ENCODE measurements at regions not wholly inside any gene's neighbourhood (a gene's known extent, or its start where the extent isn't known, plus 50 kb on each side); places are given as distances from the start of the nearest gene placed in this dataset.
A peak's percentile ranks its signal among the peaks of the same experiment; 100 is the strongest.
"Not testable (repeated sequence)": the region's sequence is repeated elsewhere in the genome, so short reads cannot be mapped to it uniquely, and the experiment has no call there.

- DNase-seq: no peak
- intact Hi-C loops (cut with DNase I): no loop called here
Measured at GRCh38 chr5:19098434-19098833, 889.6 kb downstream of the CDH18 start.

- DNase-seq: no peak
- intact Hi-C loops (cut with DNase I): no loop called here
Measured at GRCh38 chr5:19099195-19099594, 888.8 kb downstream of the CDH18 start.

GRCh38 chr5:19104948-19105347, 883.1 kb downstream of the CDH18 start:
- intact Hi-C loops (cut with DNase I): no loop called here
- no peak for DNase-seq

GRCh38 chr5:19122923-19123322, 865.1 kb downstream of the CDH18 start:
- intact Hi-C loops (cut with DNase I): no loop called here
- no peak for DNase-seq

GRCh38 chr5:19125956-19126713, 861.9 kb downstream of the CDH18 start:
- DNase-seq: no peak

GRCh38 chr5:19140276-19140675, 847.7 kb downstream of the CDH18 start:
- DNase-seq: no peak
- intact Hi-C loops (cut with DNase I): no loop called here

More at GRCh38 chr5:19125956-19126713, 861.9 kb downstream of the CDH18 start:
- intact Hi-C loops (cut with DNase I): no loop called here

GRCh38 chr5:19141937-19142524, 846.0 kb downstream of the CDH18 start:
- DNase-seq; intact Hi-C loops (cut with DNase I): not testable (repeated sequence)

- DNase-seq; intact Hi-C loops (cut with DNase I): not testable (repeated sequence)
Measured at GRCh38 chr5:19142713-19143414, 845.1 kb downstream of the CDH18 start.

- intact Hi-C loops (cut with DNase I): no loop called here
- no peak for DNase-seq
Measured at GRCh38 chr5:19143935-19144334, 844.1 kb downstream of the CDH18 start.

- no peak for DNase-seq
- intact Hi-C loops (cut with DNase I): no loop called here
Measured at GRCh38 chr5:19169426-19169825, 818.6 kb downstream of the CDH18 start.

GRCh38 chr5:19172926-19173470, 815.0 kb downstream of the CDH18 start:
- no peak for DNase-seq
- intact Hi-C loops (cut with DNase I): no loop called here

GRCh38 chr5:19175776-19176570, 812.0 kb downstream of the CDH18 start:
- intact Hi-C loops (cut with DNase I): no loop called here
- no peak for DNase-seq

GRCh38 chr5:19179571-19179970, 808.4 kb downstream of the CDH18 start:
- DNase-seq: no peak
- intact Hi-C loops (cut with DNase I): no loop called here

GRCh38 chr5:19189176-19189575, 798.8 kb downstream of the CDH18 start:
- intact Hi-C loops (cut with DNase I): no loop called here
- DNase-seq: no peak

- DNase-seq: peak in 7 of 42 donors; percentile 21 to 67 (median 32)
- intact Hi-C loops (cut with DNase I): no loop called here
Measured at GRCh38 chr5:19193631-19194030, 794.4 kb downstream of the CDH18 start.

- DNase-seq: no peak
- intact Hi-C loops (cut with DNase I): no loop called here
Measured at GRCh38 chr5:19196631-19197030, 791.4 kb downstream of the CDH18 start.

GRCh38 chr5:19200251-19200650, 787.7 kb downstream of the CDH18 start:
- intact Hi-C loops (cut with DNase I): no loop called here
- DNase-seq: no peak

- intact Hi-C loops (cut with DNase I): no loop called here
- DNase-seq: no peak
Measured at GRCh38 chr5:19208397-19208796, 779.6 kb downstream of the CDH18 start.

GRCh38 chr5:19210886-19211285, 777.1 kb downstream of the CDH18 start:
- intact Hi-C loops (cut with DNase I): no loop called here
- no peak for DNase-seq

All from head of caudate nucleus (tissue), 42 donors.